GM21367 (cell line): ENCODE measurements at regions not wholly inside any gene's neighbourhood (a gene's known extent, or its start where the extent isn't known, plus 50 kb on each side); places are given as distances from the start of the nearest gene placed in this dataset.
"Not testable (repeated sequence)": the region's sequence is repeated elsewhere in the genome, so short reads cannot be mapped to it uniquely, and the experiment has no call there.

Experiments
- ATAC-seq: cut with Tn5 transposase; IDR thresholded peaks from one replicate; pipeline ENCODE4 v1.9.1; 2021; ENCODE audit not compliant: unreplicated experiment

GRCh38 chr10:109664554-109664953 lies 258.8 kb downstream of the XPNPEP1 start:
- ATAC-seq: no peak

DNA sequence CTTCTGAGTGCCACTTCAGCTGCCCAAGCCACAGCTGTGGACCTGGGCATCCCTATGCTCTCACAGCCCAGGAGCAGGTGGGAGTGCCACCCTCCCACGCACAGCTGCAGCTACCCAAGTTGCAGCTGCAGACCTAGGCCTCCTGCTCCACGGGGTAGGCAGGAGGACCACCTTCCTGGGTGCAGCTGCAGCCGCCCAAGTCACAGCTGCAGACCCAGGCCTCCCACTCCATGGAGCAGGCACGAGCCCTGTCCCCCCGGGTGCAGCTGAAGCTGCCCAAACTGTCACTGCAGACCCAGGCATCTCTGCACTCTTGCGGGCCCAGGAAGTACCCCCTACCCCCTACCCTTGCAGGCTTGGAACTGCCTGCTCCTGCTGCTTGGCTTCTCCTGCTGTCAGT lies 260.2 kb downstream of the XPNPEP1 start:
- no peak for ATAC-seq

DNA sequence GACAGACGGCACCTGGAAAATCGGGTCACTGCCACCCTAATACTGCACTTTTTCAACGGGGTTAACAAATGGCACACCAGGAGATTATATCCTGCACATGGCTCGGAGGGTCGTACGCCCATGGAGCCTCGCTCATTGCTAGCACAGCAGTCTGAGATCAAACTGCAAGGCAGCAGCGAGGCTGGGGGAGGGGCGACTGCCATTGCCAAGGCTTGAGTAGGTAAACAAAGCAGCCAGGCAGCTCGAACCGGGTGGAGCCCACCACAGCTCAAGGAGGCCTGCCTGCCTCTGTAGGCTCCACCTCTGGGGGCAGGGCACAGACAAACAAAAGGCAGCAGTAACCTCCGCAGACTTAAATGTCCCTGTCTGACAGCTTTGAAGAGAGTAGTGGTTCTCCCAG lies 270.7 kb downstream of the XPNPEP1 start:
- not testable (repeated sequence) for ATAC-seq

- ATAC-seq: no peak
Observed at GRCh38 chr10:109650228-109650627, 273.1 kb downstream of the XPNPEP1 start.

DNA sequence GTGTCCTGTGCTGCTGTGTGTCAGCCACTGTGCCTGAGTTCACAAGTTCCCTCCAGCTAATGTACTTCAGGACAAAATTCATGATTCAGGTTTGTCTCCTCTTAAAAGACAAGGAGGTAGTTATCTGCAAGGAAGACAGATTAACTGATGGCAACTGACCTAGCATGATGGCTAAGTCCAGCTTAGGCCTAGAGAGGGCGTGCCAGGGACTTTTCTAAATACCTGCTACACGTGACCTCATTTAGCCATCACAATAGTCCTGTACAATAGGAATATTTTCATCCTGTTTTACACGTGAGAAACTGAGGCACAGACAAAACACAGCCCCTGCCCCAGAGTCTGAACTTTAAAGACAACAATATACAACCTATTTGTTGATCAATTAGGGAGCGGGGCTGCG lies 275.7 kb downstream of the XPNPEP1 start:
- no peak for ATAC-seq

DNA sequence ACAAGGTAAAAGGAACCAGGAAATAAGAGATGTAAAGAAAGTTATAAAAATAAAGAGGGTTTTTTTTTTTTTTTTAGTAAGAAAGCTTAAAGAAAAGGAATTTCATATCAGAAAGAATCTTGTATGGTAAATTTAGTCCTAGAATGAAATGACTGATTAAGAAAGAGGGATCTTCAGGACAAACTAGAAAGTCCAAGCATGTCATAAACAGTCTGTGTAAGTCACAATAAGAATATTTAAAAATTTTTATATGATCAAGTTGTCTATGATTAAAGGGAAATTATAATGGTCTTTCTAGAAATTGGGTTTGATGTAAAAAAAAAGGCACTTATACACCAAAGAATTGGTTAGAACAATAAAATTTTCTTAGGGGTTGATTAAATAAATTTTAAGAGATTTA lies 289.5 kb downstream of the XPNPEP1 start:
- ATAC-seq: no peak

DNA sequence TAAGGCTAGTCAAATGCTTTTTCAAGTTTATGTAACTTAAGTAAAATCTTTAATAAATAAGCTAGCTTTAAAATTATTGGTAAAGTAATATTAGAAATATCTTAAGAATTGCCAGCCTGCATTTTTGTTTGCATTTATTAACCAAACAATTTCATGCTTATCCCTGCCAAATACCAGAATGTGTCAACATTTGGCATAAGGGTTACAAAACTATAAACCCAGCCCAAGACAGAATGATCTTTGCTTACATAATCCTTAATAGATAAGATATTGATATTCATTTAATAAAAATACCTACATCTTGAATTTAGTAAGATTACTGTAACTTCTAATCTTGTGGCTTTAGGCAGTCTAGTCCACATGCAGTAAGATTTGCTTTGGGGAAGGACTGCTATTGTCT lies 290.3 kb downstream of the XPNPEP1 start:
- ATAC-seq: not testable (repeated sequence)

- no peak for ATAC-seq
Observed at GRCh38 chr10:109624939-109625338, 298.4 kb downstream of the XPNPEP1 start.

DNA sequence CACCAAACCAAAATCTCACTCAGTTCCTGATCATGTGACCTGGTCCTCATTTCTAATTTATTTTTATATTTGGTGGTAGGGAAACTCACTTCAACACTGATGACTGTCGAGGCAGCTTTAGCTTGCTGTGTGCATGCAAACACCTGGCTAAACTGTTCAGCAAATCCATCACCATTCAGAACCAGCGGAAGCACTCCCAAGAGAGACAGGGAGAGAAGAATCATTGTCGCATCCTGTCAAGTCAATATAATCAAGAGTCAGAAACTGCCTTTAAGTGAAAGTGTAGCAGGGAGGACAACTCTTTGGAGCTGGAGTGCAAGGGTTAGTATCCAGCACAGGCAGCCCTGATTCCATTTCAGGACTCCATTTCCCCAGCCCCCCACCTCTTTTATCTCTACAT lies 300.7 kb downstream of the XPNPEP1 start:
- ATAC-seq: no peak

DNA sequence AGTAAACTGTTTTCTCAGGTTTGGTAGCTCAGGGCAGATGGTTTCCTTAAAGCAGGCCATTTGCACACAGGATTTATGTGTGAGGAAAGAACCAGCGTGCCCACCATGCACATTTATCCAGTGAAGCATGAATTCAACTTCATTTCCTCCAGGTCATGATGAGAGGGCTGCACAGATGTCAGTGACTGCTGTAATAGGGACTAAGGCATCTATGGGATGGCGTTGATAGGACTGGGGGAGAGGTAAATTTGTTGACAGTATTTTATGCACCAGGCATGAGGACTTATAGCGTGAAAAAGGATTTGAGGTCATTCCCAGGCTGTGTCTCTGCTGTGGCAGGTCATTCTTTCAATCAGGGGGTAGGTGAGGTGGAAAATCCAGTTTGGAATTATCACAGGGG lies 302.9 kb downstream of the XPNPEP1 start:
- ATAC-seq: no peak

- no peak for ATAC-seq
Observed at GRCh38 chr10:109619914-109620313, 303.4 kb downstream of the XPNPEP1 start.

DNA sequence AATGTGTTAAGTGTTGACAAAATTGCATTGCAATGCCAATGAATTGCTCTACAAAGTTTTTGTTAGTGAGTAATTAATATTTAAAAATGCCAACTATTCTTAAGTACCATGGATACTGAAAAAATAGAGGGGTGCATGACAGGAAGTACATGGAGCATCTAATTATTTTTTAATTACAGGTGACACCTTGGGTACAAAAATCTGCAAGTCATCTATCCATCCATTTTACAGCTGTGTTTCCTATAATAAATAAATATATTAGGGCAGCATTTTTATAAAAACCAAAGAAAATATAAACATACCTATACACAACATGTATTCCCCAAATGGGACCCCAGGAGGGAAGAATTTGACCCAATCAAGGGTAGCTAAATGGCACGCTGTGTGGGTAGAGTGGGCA lies 304.6 kb downstream of the XPNPEP1 start:
- no peak for ATAC-seq

GRCh38 chr10:109618301-109618700 lies 305.0 kb downstream of the XPNPEP1 start:
- no peak for ATAC-seq

GRCh38 chr10:109616359-109616980 lies 306.8 kb downstream of the XPNPEP1 start:
- no peak for ATAC-seq

DNA sequence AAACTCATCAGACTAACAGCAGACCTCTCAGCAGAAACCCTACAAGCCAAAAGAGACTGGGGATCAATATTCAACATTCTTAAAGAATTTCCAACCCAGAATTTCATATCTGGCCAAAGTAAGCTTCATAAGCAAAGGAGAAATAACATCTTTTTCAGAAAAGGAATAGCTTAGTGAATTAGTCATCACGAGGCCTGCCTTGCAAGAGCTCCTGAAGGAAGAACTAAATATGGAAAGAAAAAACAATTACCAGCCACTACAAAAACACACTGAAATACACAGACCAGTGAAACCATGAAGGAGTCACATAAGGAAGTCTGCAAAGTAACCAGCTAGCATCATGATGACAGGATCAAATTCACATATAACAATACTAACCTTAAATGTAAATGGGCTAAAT lies 328.0 kb downstream of the XPNPEP1 start:
- ATAC-seq: not testable (repeated sequence)

- no peak for ATAC-seq
Observed at GRCh38 chr10:109593682-109594081, 329.6 kb downstream of the XPNPEP1 start.

- ATAC-seq: no peak
Observed at GRCh38 chr10:109592391-109592790, 330.9 kb downstream of the XPNPEP1 start.

- no peak for ATAC-seq
Observed at GRCh38 chr10:109591601-109592000, 331.7 kb downstream of the XPNPEP1 start.

GRCh38 chr10:109588259-109588658 lies 335.1 kb downstream of the XPNPEP1 start:
- ATAC-seq: no peak

DNA sequence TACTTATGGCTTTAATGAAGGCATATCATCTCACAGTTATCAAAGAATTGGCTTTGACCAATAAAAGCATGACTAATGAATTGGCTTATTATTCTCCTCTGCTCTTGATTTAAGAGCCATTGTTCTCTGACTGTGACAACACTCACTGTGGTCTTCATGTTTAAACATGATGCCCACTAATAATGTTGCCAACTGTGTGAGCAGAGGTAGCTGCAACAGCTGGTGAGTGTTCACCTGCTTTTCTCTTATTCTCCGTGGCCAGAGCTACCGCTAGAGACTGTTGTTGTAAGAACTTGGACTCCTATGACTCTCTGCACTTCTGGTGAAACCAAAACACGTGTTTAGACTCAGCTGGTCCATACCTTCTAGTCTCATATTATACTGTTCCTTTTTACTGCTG lies 335.9 kb downstream of the XPNPEP1 start:
- ATAC-seq: no peak

- no peak for ATAC-seq
Observed at GRCh38 chr10:109556399-109556798, 366.9 kb downstream of the XPNPEP1 start.

- ATAC-seq: not testable (repeated sequence)
Observed at GRCh38 chr10:109542050-109542603, 381.2 kb downstream of the XPNPEP1 start.

GRCh38 chr10:109534193-109534592 lies 389.1 kb downstream of the XPNPEP1 start:
- no peak for ATAC-seq
